ENCODE measurements at regions not wholly inside any gene's neighbourhood (a gene's known extent, or its start where the extent isn't known, plus 50 kb on each side); places are given as distances from the start of the nearest gene placed in this dataset.
A peak's percentile ranks its signal among the peaks of the same experiment; 100 is the strongest.

GRCh38 chr4:32562010-32562409 lies 1841.8 kb downstream of the PCDH7 start:
- no peak for DNase-seq (ENCODE audit: low read depth)

DNA sequence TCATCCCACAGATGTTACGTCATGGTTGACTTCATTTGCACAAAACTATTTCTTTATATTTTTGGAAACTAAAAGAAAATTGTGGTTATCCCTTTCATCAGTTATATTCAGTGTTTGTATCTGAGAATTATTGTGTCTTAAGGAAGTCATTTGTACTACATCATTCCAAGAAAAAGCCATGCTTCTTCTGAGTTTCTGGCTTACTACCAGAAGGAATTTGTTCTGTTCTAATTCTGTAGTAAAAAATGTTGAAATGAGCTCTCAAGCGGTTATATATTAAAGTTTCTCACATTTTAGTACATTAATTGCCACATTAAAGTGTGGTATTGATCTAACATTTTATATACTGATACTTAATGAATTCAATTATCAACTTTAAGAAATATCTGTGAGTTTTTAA lies 1844.5 kb downstream of the PCDH7 start:
- DNase-seq (ENCODE audit: low read depth) = no peak

DNA sequence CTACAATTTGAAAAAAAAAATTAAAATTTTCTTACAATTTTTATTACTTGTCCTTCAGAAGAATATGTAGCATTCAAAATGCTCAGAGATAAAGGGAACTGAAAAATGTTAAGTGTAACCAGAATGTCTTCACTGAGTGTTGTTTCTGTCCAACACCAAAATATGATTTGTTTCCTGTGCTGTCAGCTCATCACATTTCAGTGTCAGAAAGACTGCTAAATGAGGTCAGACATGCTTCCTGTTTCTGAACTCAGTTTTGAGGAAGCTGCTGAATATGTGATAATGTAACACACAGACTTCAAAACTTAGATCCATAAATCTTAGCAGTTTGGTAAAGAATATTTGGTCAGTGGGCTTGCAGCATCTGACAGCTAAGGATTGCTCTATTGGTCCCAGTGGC lies 1849.7 kb downstream of the PCDH7 start:
- DNase-seq (ENCODE audit: low read depth) = peak; percentile 15

- no peak for DNase-seq (ENCODE audit: low read depth)
Measured at GRCh38 chr4:32572366-32572765, 1852.2 kb downstream of the PCDH7 start.

DNA sequence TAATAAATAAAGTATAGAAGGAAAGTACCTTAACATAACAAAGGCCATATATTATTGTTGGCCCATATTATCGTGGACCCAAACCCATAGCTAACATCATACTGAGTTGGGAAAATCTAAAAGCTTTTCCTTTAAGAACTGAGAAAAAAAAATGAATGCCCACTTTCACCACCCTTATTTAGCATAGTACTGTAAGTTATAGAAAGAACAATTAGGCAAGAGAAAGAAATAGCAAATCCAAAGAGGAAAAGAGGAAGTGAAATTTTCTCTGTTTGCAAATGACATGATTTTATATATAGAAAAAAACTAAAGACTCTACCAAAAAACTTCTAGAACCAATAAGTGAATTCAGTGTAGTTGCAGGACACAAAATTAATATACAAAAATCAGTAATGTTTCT lies 1854.6 kb downstream of the PCDH7 start:
- no peak for DNase-seq (ENCODE audit: low read depth)

GRCh38 chr4:32589097-32589496 lies 1868.9 kb downstream of the PCDH7 start:
- no peak for DNase-seq (ENCODE audit: low read depth)

DNA sequence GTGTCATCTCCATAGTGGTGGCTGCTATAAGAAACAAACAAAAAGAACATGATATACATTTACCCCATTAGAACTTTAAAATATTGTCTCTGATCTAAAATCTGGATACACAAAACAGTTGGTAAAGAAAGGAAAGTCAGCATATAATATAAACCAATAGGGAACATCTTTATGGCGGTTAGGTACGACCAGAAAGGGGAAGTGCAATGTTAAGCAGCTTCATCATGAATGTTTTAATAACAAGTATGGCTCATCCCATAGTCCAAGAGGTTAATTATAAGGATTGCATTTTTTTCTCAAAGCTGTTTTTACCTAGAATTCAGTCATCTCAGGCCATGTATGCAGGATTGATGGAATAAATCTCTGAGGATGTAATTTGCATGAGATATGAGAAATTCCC lies 1869.7 kb downstream of the PCDH7 start:
- no peak for DNase-seq (ENCODE audit: low read depth)

GRCh38 chr4:32597354-32597753 lies 1877.2 kb downstream of the PCDH7 start:
- DNase-seq (ENCODE audit: low read depth) = no peak

GRCh38 chr4:32601848-32602247 lies 1881.7 kb downstream of the PCDH7 start:
- no peak for DNase-seq (ENCODE audit: low read depth)

- DNase-seq (ENCODE audit: low read depth) = no peak
Measured at GRCh38 chr4:32607978-32608377, 1887.8 kb downstream of the PCDH7 start.

DNA sequence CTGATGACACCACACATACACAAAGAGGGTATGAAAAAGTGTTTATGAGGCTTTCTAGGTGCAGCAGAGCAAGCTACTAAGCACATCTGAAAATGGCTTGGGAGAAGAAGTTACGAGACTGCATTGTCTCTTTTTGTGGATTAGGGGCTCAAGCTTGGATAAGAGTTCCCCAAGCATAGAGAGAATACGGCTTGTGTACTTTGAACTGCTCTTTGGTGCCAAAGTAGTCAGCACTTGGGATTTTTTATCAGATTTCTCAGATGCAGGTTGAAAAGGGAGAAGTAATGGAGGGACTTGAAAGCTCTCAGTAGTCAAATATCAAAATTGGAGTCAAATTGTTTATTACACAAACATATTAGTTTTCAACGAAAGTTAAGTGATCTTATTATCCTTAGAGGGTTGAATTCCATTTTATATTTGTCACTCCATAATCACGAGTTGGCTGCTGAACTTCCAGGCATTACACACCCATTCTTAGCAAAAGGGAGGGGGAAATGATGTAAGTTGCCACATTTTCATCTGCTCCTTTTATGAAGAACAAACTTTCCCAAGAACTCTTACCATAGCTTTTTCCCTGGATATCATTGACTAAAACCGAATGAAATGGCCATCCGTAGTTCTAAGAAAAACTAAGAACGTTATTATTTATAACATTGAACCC lies 1904.9 kb downstream of the PCDH7 start:
- DNase-seq (ENCODE audit: low read depth) = peak; percentile 16

GRCh38 chr4:32625687-32626337 lies 1905.6 kb downstream of the PCDH7 start:
- no peak for DNase-seq (ENCODE audit: low read depth)

GRCh38 chr4:32631831-32632230 lies 1911.7 kb downstream of the PCDH7 start:
- no peak for DNase-seq (ENCODE audit: low read depth)

GRCh38 chr4:32633421-32633820 lies 1913.3 kb downstream of the PCDH7 start:
- DNase-seq (ENCODE audit: low read depth) = no peak

DNA sequence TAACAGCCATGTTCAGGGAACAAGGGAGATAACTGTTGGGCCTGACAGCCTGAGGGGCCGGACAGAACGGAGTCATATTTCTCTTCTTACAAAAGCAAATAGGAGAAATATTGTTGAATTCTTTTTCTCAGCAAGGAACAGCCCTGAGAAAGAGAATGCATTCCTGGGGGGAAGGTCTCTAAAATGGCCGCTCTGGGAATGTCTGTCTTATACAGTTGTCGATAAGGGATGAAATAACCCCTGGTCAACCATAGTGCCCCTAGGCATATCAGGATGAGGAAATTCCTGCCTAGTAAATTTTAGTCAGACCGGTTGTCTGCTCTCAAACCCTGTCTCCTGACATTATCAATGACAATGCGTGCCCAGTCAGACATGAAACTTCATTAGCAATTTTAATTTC lies 1925.5 kb downstream of the PCDH7 start:
- no peak for DNase-seq (ENCODE audit: low read depth)

GRCh38 chr4:32658019-32658418 lies 1937.8 kb downstream of the PCDH7 start:
- peak; percentile 3 for DNase-seq (ENCODE audit: low read depth)

DNA sequence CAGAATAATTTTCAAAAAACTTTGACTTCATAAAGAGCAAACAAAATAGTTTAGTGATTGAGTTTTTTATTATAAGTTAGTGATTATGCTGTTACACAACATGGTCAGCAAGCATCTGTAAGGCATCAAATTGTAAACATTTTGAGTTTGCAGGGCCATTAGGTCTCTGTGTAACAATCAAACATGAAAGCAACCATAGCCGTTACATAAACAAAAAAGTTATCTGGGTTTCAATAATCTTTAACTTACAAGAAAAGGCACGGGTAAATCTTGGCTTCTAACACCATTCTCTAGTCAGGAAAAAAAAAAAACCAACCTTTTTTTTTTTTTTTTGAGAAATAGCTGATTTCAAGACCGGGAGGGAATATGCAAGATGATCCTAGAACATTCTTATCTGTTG lies 1941.1 kb downstream of the PCDH7 start:
- DNase-seq (ENCODE audit: low read depth) = peak; percentile 1

DNA sequence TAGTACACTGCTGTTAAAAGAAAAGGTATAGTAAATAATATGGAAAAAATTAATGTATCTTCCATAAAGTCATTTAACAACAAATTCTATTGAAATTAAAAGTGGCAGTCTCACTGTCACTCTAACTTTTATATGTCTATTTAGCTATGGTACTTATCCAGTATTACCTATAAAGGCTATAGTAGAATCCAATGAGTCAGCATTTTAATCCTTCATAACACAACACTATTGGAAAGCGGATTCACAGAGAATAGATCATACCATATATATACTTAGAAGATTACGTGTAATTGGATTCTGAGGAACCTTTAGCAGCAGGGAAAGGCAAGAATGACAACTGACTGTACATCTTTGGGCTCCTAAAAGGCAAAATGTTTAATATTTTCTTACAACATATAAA lies 1942.6 kb downstream of the PCDH7 start:
- DNase-seq (ENCODE audit: low read depth) = no peak

- DNase-seq (ENCODE audit: low read depth) = no peak
Measured at GRCh38 chr4:32672359-32672758, 1952.2 kb downstream of the PCDH7 start.

- DNase-seq (ENCODE audit: low read depth) = no peak
Measured at GRCh38 chr4:32680946-32681345, 1960.8 kb downstream of the PCDH7 start.

DNA sequence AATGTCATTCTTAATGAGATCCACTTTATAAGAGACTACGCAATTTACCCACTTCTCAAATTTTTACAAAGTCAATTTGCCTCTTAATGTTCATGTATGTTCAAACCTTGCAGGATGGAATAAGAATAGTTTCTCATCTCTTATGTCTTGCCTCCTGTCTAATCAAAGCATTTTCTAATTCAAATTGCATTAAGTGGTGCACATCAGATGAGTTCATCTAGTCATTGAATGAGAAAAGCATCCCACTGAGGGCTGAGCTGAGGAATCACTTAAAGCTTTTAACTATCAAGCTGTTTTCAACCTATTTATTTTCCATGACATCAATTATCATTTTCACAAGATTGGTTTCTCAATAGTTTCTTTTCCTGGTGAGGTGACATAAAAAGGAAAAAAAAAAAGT lies 1964.0 kb downstream of the PCDH7 start:
- no peak for DNase-seq (ENCODE audit: low read depth)

DNA sequence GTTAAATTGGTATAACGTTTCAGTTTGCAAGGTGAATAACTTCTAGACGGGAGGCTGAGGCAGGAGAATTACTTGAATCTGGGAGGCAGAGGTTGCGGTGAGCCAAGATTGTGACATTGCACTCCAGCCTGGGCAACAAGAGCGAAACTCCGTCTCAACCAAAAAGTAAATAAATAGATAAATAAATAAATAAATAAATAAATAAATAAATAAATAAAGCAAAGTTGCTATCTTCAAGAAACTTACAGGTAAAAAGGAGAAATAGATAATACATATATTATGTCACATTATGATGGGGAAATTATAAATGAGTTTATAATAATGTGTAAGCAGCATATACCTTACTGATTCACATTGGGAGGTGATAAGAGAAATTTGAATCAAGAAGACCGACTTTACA lies 1966.0 kb downstream of the PCDH7 start:
- no peak for DNase-seq (ENCODE audit: low read depth)

GRCh38 chr4:32689518-32689917 lies 1969.3 kb downstream of the PCDH7 start:
- DNase-seq (ENCODE audit: low read depth) = peak; percentile 9

DNA sequence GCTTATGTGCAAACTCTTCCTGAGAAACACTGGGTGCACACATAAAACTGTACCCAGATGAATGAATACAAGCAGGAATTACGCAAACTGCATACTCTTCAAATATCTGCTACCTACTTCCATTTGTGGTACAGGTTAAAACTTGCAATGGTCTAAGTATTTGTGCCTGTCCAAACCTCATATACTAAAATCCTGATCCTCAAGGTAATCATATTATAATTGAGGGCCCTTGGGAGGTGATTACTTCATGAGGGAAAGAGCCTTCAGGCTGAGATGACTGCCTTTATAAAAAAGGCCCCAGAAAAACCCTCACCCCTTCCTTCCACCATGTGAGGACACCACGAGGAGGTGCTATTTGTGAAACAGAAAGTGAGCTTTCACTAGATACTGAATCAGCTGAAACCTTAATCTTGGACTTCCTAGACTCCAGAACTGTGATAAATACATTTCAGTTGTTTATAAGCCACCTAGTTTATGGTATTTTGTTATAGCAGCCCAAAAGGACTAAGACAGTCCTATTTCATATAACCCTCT lies 1977.2 kb downstream of the PCDH7 start:
- DNase-seq (ENCODE audit: low read depth) = no peak
